ENCODE measurements at regions not wholly inside any gene's neighbourhood (a gene's known extent, or its start where the extent isn't known, plus 50 kb on each side); places are given as distances from the start of the nearest gene placed in this dataset.

GRCh38 chr2:15718944-15719323, 127.3 kb downstream of the DDX1 start:
- no peak for ATAC-seq
- TF ChIP-seq RARB (CRISPR knock-in tag; IDR thresholded peaks at IDR 0.05) = no peak
- no peak for TF ChIP-seq CSDC2 (CRISPR knock-in tag; IDR thresholded peaks at IDR 0.05)
- no peak for TF ChIP-seq TOX (CRISPR knock-in tag; IDR thresholded peaks at IDR 0.05; ENCODE audit: borderline replicate concordance)
- TF ChIP-seq, protein P1, sequence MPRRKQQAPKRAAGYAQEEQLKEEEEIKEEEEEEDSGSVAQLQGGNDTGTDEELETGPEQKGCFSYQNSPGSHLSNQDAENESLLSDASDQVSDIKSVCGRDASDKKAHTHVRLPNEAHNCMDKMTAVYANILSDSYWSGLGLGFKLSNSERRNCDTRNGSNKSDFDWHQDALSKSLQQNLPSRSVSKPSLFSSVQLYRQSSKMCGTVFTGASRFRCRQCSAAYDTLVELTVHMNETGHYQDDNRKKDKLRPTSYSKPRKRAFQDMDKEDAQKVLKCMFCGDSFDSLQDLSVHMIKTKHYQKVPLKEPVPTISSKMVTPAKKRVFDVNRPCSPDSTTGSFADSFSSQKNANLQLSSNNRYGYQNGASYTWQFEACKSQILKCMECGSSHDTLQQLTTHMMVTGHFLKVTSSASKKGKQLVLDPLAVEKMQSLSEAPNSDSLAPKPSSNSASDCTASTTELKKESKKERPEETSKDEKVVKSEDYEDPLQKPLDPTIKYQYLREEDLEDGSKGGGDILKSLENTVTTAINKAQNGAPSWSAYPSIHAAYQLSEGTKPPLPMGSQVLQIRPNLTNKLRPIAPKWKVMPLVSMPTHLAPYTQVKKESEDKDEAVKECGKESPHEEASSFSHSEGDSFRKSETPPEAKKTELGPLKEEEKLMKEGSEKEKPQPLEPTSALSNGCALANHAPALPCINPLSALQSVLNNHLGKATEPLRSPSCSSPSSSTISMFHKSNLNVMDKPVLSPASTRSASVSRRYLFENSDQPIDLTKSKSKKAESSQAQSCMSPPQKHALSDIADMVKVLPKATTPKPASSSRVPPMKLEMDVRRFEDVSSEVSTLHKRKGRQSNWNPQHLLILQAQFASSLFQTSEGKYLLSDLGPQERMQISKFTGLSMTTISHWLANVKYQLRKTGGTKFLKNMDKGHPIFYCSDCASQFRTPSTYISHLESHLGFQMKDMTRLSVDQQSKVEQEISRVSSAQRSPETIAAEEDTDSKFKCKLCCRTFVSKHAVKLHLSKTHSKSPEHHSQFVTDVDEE (CRISPR knock-in tag; IDR thresholded peaks at IDR 0.05) = no peak
- TF ChIP-seq ZNF565 (CRISPR knock-in tag; conservative IDR thresholded peaks at IDR 0.05; ENCODE audit: low read depth) = no peak
- no peak for TF ChIP-seq POU6F1 (CRISPR knock-in tag; IDR thresholded peaks at IDR 0.05; ENCODE audit: borderline replicate concordance, low read depth)
- no peak for TF ChIP-seq ZC3H10 (CRISPR knock-in tag; IDR thresholded peaks at IDR 0.05)
- TF ChIP-seq ZNF8 (CRISPR knock-in tag; IDR thresholded peaks at IDR 0.05) = no peak
- no peak for TF ChIP-seq ZFP30 (CRISPR knock-in tag; IDR thresholded peaks at IDR 0.05)
- TF ChIP-seq CREB5 (CRISPR knock-in tag; IDR thresholded peaks at IDR 0.05; ENCODE audit: low read depth) = no peak
- TF ChIP-seq PATZ1 (CRISPR knock-in tag; IDR thresholded peaks at IDR 0.05; ENCODE audit: borderline replicate concordance) = no peak
- TF ChIP-seq ESRRG (CRISPR knock-in tag; IDR thresholded peaks at IDR 0.05) = no peak

GRCh38 chr2:15719566-15720313, 128.1 kb downstream of the DDX1 start:
- ATAC-seq = no peak
- TF ChIP-seq, protein P2, sequence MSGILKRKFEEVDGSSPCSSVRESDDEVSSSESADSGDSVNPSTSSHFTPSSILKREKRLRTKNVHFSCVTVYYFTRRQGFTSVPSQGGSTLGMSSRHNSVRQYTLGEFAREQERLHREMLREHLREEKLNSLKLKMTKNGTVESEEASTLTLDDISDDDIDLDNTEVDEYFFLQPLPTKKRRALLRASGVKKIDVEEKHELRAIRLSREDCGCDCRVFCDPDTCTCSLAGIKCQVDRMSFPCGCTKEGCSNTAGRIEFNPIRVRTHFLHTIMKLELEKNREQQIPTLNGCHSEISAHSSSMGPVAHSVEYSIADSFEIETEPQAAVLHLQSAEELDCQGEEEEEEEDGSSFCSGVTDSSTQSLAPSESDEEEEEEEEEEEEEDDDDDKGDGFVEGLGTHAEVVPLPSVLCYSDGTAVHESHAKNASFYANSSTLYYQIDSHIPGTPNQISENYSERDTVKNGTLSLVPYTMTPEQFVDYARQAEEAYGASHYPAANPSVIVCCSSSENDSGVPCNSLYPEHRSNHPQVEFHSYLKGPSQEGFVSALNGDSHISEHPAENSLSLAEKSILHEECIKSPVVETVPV (CRISPR knock-in tag; IDR thresholded peaks at IDR 0.05) = no peak
- TF ChIP-seq OSR1 (CRISPR knock-in tag; IDR thresholded peaks at IDR 0.05) = no peak
- TF ChIP-seq ESRRG (CRISPR knock-in tag; IDR thresholded peaks at IDR 0.05) = no peak
- TF ChIP-seq CSDC2 (CRISPR knock-in tag; IDR thresholded peaks at IDR 0.05) = no peak
- no peak for TF ChIP-seq TCF4 (CRISPR knock-in tag; IDR thresholded peaks at IDR 0.05; ENCODE audit: borderline replicate concordance)
- no peak for TF ChIP-seq ZNF8 (CRISPR knock-in tag; IDR thresholded peaks at IDR 0.05)
- no peak for TF ChIP-seq ZNF565 (CRISPR knock-in tag; conservative IDR thresholded peaks at IDR 0.05; ENCODE audit: low read depth)
- no peak for TF ChIP-seq CREB5 (CRISPR knock-in tag; IDR thresholded peaks at IDR 0.05; ENCODE audit: low read depth)
- TF ChIP-seq ZFP30 (CRISPR knock-in tag; IDR thresholded peaks at IDR 0.05) = no peak
- TF ChIP-seq, protein P1 (CRISPR knock-in tag; IDR thresholded peaks at IDR 0.05) = no peak
- TF ChIP-seq POU6F1 (CRISPR knock-in tag; IDR thresholded peaks at IDR 0.05; ENCODE audit: borderline replicate concordance, low read depth) = no peak
